ENCODE measurements at regions not wholly inside any gene's neighbourhood (a gene's known extent, or its start where the extent isn't known, plus 50 kb on each side); places are given as distances from the start of the nearest gene placed in this dataset.

DNA sequence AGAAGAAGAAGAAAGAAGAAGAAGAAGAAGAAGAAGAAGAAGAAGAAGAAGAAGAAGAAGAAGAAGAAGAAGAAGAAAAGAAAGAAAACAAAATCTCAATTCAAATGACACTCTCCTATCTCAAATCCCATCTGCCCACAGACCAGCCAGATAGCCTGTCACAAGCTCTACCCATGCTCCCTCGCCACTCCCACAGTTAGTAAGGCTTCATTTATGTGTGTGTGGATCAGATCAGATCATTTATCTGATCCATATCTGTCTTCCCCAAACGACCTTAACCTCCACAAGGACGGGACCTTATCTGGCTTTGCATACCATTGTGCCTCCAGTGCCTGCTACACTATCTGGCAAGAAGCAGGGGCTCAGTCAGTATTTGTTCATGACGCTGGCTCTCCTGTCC lies 81.9 kb upstream of the RREB1 start:
- TF ChIP-seq, protein P1, sequence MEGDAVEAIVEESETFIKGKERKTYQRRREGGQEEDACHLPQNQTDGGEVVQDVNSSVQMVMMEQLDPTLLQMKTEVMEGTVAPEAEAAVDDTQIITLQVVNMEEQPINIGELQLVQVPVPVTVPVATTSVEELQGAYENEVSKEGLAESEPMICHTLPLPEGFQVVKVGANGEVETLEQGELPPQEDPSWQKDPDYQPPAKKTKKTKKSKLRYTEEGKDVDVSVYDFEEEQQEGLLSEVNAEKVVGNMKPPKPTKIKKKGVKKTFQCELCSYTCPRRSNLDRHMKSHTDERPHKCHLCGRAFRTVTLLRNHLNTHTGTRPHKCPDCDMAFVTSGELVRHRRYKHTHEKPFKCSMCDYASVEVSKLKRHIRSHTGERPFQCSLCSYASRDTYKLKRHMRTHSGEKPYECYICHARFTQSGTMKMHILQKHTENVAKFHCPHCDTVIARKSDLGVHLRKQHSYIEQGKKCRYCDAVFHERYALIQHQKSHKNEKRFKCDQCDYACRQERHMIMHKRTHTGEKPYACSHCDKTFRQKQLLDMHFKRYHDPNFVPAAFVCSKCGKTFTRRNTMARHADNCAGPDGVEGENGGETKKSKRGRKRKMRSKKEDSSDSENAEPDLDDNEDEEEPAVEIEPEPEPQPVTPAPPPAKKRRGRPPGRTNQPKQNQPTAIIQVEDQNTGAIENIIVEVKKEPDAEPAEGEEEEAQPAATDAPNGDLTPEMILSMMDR (IDR thresholded peaks at IDR 0.05), result no peak
- no peak for TF ChIP-seq ZFX (IDR thresholded peaks at IDR 0.05; ENCODE audit: borderline replicate concordance)

All from 22Rv1 (cell line).